DMS53 (cell line): ENCODE measurements at regions not wholly inside any gene's neighbourhood (a gene's known extent, or its start where the extent isn't known, plus 50 kb on each side); places are given as distances from the start of the nearest gene placed in this dataset.

ENCODE experiments used
- DNase-seq: peaks from one replicate; lab custom pipeline; 2025; lab: John Stamatoyannopoulos, UW

GRCh38 chr6:23929201-23929600, 196.8 kb upstream of the NRSN1 start:
- peak; percentile 44 for DNase-seq

GRCh38 chr6:23940466-23940865, 185.5 kb upstream of the NRSN1 start:
- DNase-seq: no peak

- DNase-seq: no peak
These were observed 174.3 kb upstream of the NRSN1 start for GRCh38 chr6:23951691-23952090.

- no peak for DNase-seq
These were observed 173.8 kb upstream of the NRSN1 start for GRCh38 chr6:23952245-23952644.

- DNase-seq: peak; percentile 38
These were observed 172.0 kb upstream of the NRSN1 start for GRCh38 chr6:23953976-23954375.

GRCh38 chr6:23957017-23957416, 169.0 kb upstream of the NRSN1 start:
- no peak for DNase-seq

GRCh38 chr6:23964865-23965264, 161.2 kb upstream of the NRSN1 start:
- no peak for DNase-seq

- no peak for DNase-seq
These were observed 156.7 kb upstream of the NRSN1 start for GRCh38 chr6:23969344-23969743.

- no peak for DNase-seq
These were observed 148.3 kb upstream of the NRSN1 start for GRCh38 chr6:23977706-23978105.

GRCh38 chr6:23980965-23981364, 145.1 kb upstream of the NRSN1 start:
- peak; percentile 6 for DNase-seq

GRCh38 chr6:23981923-23982322, 144.1 kb upstream of the NRSN1 start:
- no peak for DNase-seq

- no peak for DNase-seq
These were observed 142.3 kb upstream of the NRSN1 start for GRCh38 chr6:23983735-23984134.

GRCh38 chr6:23985015-23985414, 141.0 kb upstream of the NRSN1 start:
- DNase-seq: no peak

GRCh38 chr6:23989885-23990533, 136.0 kb upstream of the NRSN1 start:
- DNase-seq: peak; percentile 13

- no peak for DNase-seq
These were observed 132.0 kb upstream of the NRSN1 start for GRCh38 chr6:23994013-23994412.

- no peak for DNase-seq
These were observed 122.0 kb upstream of the NRSN1 start for GRCh38 chr6:24004062-24004461.

- peak; percentile 22 for DNase-seq
These were observed 121.4 kb upstream of the NRSN1 start for GRCh38 chr6:24004659-24005058.

GRCh38 chr6:24006254-24006653, 119.8 kb upstream of the NRSN1 start:
- DNase-seq: no peak

GRCh38 chr6:24009319-24009718, 116.7 kb upstream of the NRSN1 start:
- DNase-seq: peak; percentile 44

GRCh38 chr6:24010133-24010532, 115.9 kb upstream of the NRSN1 start:
- DNase-seq: no peak

- no peak for DNase-seq
These were observed 109.7 kb upstream of the NRSN1 start for GRCh38 chr6:24016286-24016685.

GRCh38 chr6:24016857-24017256, 109.2 kb upstream of the NRSN1 start:
- DNase-seq: no peak

- DNase-seq: no peak
These were observed 106.6 kb upstream of the NRSN1 start for GRCh38 chr6:24019393-24019792.

GRCh38 chr6:24019830-24020229, 106.2 kb upstream of the NRSN1 start:
- no peak for DNase-seq

GRCh38 chr6:24026050-24026449, 100.0 kb upstream of the NRSN1 start:
- DNase-seq: no peak
